Caco-2 (cell line): ENCODE measurements at regions not wholly inside any gene's neighbourhood (a gene's known extent, or its start where the extent isn't known, plus 50 kb on each side); places are given as distances from the start of the nearest gene placed in this dataset.

Experiments used
- BruUV-seq: library from RNA; stranded (reverse); fragments of 400-500 nt; replicated peaks from 2 replicates; lab custom pipeline; 2021; lab: Mats Ljungman, UMichigan
- CTCF ChIA-PET: fragments of 300-600 bp; sonication (Branson Sonifier 250); formaldehyde crosslinking; loops from one replicate; lab custom pipeline; 2022; ENCODE audit warnings: antibody characterized with exemption; lab: Charles Lee
- POLR2A ChIA-PET: fragments of 300-600 bp; sonication (Branson Sonifier 250); formaldehyde crosslinking; loops from one replicate; lab custom pipeline; 2022; ENCODE audit warnings: antibody characterized with exemption; lab: Charles Lee
- DNase-seq, 2 experiments: peaks; one replicate each; pipeline versions ENCODE4 v3.0.0 to v3.0.0-alpha.2; 2020 to 2022
- H3K27me3 ChIP-seq: replicated peaks from 2 replicates; pipeline ENCODE4 v1.6.0; 2011; ENCODE audit warnings: low read length; ENCODE audit not compliant: control insufficient read depth, insufficient read depth
- H3K36me3 ChIP-seq: 2 replicates; pipeline ENCODE4 v1.5.1; 2011; ENCODE audit warnings: low read length; ENCODE audit not compliant: control insufficient read depth, insufficient read depth
- H3K4me1 ChIP-seq: fragments of 250-450 bp; sonication (Bioruptor Pico); 2 replicates; pipeline ENCODE4 v1.5.1; 2020; ENCODE audit warnings: mild to moderate bottlenecking
- H3K4me3 ChIP-seq: 2 replicates; pipeline ENCODE4 v1.5.1; 2011; ENCODE audit warnings: low read depth, mild to moderate bottlenecking, control low read depth, low read length
- H3K9me3 ChIP-seq: fragments of 250-450 bp; sonication (Bioruptor Pico); 2 replicates; pipeline ENCODE4 v1.5.1; 2020; ENCODE audit warnings: mild to moderate bottlenecking, moderate library complexity
- H3K27ac Mint-ChIP-seq: one replicate; pipeline ENCODE4 v1.8.0; 2022; ENCODE audit warnings: mixed read lengths; ENCODE audit not compliant: unreplicated experiment
- H3K27me3 Mint-ChIP-seq: one replicate; pipeline ENCODE4 v1.8.0; 2022; ENCODE audit warnings: mixed read lengths; ENCODE audit not compliant: insufficient read depth, unreplicated experiment
- H3K36me3 Mint-ChIP-seq: one replicate; pipeline ENCODE4 v1.8.0; 2022; ENCODE audit warnings: mild to moderate bottlenecking, mixed read lengths; ENCODE audit not compliant: insufficient read depth, unreplicated experiment
- H3K4me1 Mint-ChIP-seq: one replicate; pipeline ENCODE4 v1.8.0; 2022; ENCODE audit warnings: low read depth, mixed read lengths; ENCODE audit not compliant: unreplicated experiment
- H3K4me3 Mint-ChIP-seq: one replicate; pipeline ENCODE4 v1.8.0; 2022; ENCODE audit warnings: mild to moderate bottlenecking, moderate library complexity, mixed read lengths; ENCODE audit not compliant: unreplicated experiment
- H3K9me3 Mint-ChIP-seq: one replicate; pipeline ENCODE4 v1.8.0; 2022; ENCODE audit warnings: mixed read lengths; ENCODE audit not compliant: unreplicated experiment
- CTCF ChIP-seq, 2 experiments: fragments of 200-600 bp in 1 of 2; IDR thresholded peaks; 1 replicate in 1 of 2; 2 replicates in 1 of 2; pipeline versions ENCODE4 v1.5.1 to v1.8.0; 2011 to 2022; ENCODE audit warnings: antibody characterized with exemption in 1 of 2, control low read depth in 1 of 2, inconsistent platforms in 1 of 2, low read depth in 1 of 2, low read length in 1 of 2, mild to moderate bottlenecking in 1 of 2, moderate library complexity in 1 of 2; ENCODE audit not compliant: insufficient read depth in 1 of 2, severe bottlenecking in 1 of 2, unreplicated experiment in 1 of 2
- intact Hi-C: fragments of 100-400 bp; cut with micrococcal nuclease; formaldehyde crosslinking; loops from one replicate; pipeline ENCODE4 v1.10.0; 2022; ENCODE audit not compliant: unreplicated experiment

GRCh38 chr5:124551939-124552279 is 194.5 kb downstream of the ZNF608 start:
- TF ChIP-seq CTCF (IDR thresholded peaks at IDR 0.05; ENCODE audit: insufficient read depth in 1 of 2, low read depth in 1 of 2, low read length in 1 of 2, severe bottlenecking in 1 of 2, unreplicated experiment in 1 of 2) = no peak
- Histone ChIP-seq H3K9me3 (no peaks in the 10 kb centered on the region), H3K27me3 (no peaks in the 10 kb centered on the region), H3K36me3 (no peaks in the 10 kb centered on the region), H3K4me1 (0 out of 2 replicates have a peak, but pooled peaks cover 7% of the 10 kb centered on the region), H3K4me3 (no peak overlapping the region)
- H3K27ac Mint-ChIP-seq = no peak overlapping the region
- CTCF ChIA-PET = no interaction called here
- BruUV-seq = no TSS peak
- POLR2A ChIA-PET = no interaction called here
- no peaks in the 10 kb centered on the region for H3K36me3 Mint-ChIP-seq
- no peaks in the 10 kb centered on the region for H3K27me3 Mint-ChIP-seq
- peaks cover 9% of the 10 kb centered on the region for H3K9me3 Mint-ChIP-seq
- no peak for DNase-seq
- H3K4me1 Mint-ChIP-seq = peaks cover 11% of the 10 kb centered on the region
- H3K4me3 Mint-ChIP-seq = no peak overlapping the region
- intact Hi-C loops = no loop called here

- H3K4me1 Mint-ChIP-seq = peaks cover 11% of the 10 kb centered on the region
- no peak for DNase-seq
- no peaks in the 10 kb centered on the region for H3K9me3 Mint-ChIP-seq
- BruUV-seq = no TSS peak
- H3K27ac Mint-ChIP-seq = no peak overlapping the region
- intact Hi-C loops = no loop called here
- no peak overlapping the region for H3K4me3 Mint-ChIP-seq
- H3K4me1 ChIP-seq = 0 out of 2 replicates have a peak, but pooled peaks cover 7% of the 10 kb centered on the region
- H3K9me3 ChIP-seq = no peaks in the 10 kb centered on the region
- H3K27me3 ChIP-seq = no peaks in the 10 kb centered on the region
- H3K36me3 Mint-ChIP-seq = no peaks in the 10 kb centered on the region
- no peak for TF ChIP-seq CTCF (IDR thresholded peaks at IDR 0.05; ENCODE audit: insufficient read depth in 1 of 2, low read depth in 1 of 2, low read length in 1 of 2, severe bottlenecking in 1 of 2, unreplicated experiment in 1 of 2)
- POLR2A ChIA-PET = no interaction called here
- no peaks in the 10 kb centered on the region for H3K27me3 Mint-ChIP-seq
- CTCF ChIA-PET = no interaction called here
- H3K4me3 ChIP-seq = no peak overlapping the region
- no peaks in the 10 kb centered on the region for H3K36me3 ChIP-seq
Observed at GRCh38 chr5:124550731-124551130, 195.7 kb downstream of the ZNF608 start.

- Histone ChIP-seq H3K9me3 (no peaks in the 10 kb centered on the region), H3K36me3 (no peaks in the 10 kb centered on the region), H3K4me3 (no peak overlapping the region), H3K27me3 (no peaks in the 10 kb centered on the region), H3K4me1 (0 out of 2 replicates have a peak, but pooled peaks cover 6% of the 10 kb centered on the region)
- Mint-ChIP-seq H3K27ac (no peak overlapping the region), H3K4me1 (peaks cover 4% of the 10 kb centered on the region), H3K36me3 (no peaks in the 10 kb centered on the region), H3K4me3 (no peak overlapping the region), H3K9me3 (no peaks in the 10 kb centered on the region), H3K27me3 (no peaks in the 10 kb centered on the region)
- intact Hi-C loops = no loop called here
- CTCF ChIA-PET = no interaction called here
- POLR2A ChIA-PET = no interaction called here
- DNase-seq = no peak
- TF ChIP-seq CTCF (IDR thresholded peaks at IDR 0.05; ENCODE audit: insufficient read depth in 1 of 2, low read depth in 1 of 2, low read length in 1 of 2, severe bottlenecking in 1 of 2, unreplicated experiment in 1 of 2) = no peak
- no TSS peak for BruUV-seq
Observed at GRCh38 chr5:124549891-124550436, 196.5 kb downstream of the ZNF608 start.
